ENCODE measurements at regions not wholly inside any gene's neighbourhood (a gene's known extent, or its start where the extent isn't known, plus 50 kb on each side); places are given as distances from the start of the nearest gene placed in this dataset.

GRCh38 chr2:221025398-221025797 is 546.7 kb downstream of the EPHA4 start:
- no peak for DNase-seq (ENCODE audit: low read depth in 2 of 2)

GRCh38 chr2:221034026-221034701 is 537.9 kb downstream of the EPHA4 start:
- no peak for DNase-seq (ENCODE audit: low read depth in 2 of 2)

- DNase-seq (ENCODE audit: low read depth in 2 of 2): no peak
Measured at GRCh38 chr2:221034973-221035372, 537.1 kb downstream of the EPHA4 start.

GRCh38 chr2:221042926-221043325 is 529.2 kb downstream of the EPHA4 start:
- DNase-seq (ENCODE audit: low read depth in 2 of 2): no peak

GRCh38 chr2:221044781-221045180 is 527.3 kb downstream of the EPHA4 start:
- no peak for DNase-seq (ENCODE audit: low read depth in 2 of 2)

GRCh38 chr2:221050020-221050795 is 521.9 kb downstream of the EPHA4 start:
- no peak for DNase-seq (ENCODE audit: low read depth in 2 of 2)

- no peak for DNase-seq (ENCODE audit: low read depth in 2 of 2)
Measured at GRCh38 chr2:221051162-221051561, 520.9 kb downstream of the EPHA4 start.

GRCh38 chr2:221060376-221060775 is 511.7 kb downstream of the EPHA4 start:
- no peak for DNase-seq (ENCODE audit: low read depth in 2 of 2)

- DNase-seq (ENCODE audit: low read depth in 2 of 2): no peak
Measured at GRCh38 chr2:221063568-221063967, 508.5 kb downstream of the EPHA4 start.

- no peak for DNase-seq (ENCODE audit: low read depth in 2 of 2)
Measured at GRCh38 chr2:221064058-221064854, 507.8 kb downstream of the EPHA4 start.

GRCh38 chr2:221064880-221065279 is 507.2 kb downstream of the EPHA4 start:
- DNase-seq (ENCODE audit: low read depth in 2 of 2): no peak

- no peak for DNase-seq (ENCODE audit: low read depth in 2 of 2)
Measured at GRCh38 chr2:221068123-221068522, 504.0 kb downstream of the EPHA4 start.

- DNase-seq (ENCODE audit: low read depth in 2 of 2): no peak
Measured at GRCh38 chr2:221070106-221070505, 502.0 kb downstream of the EPHA4 start.

GRCh38 chr2:221073326-221074049 is 498.6 kb downstream of the EPHA4 start:
- DNase-seq (ENCODE audit: low read depth in 2 of 2): no peak

GRCh38 chr2:221074238-221074637 is 497.9 kb downstream of the EPHA4 start:
- DNase-seq (ENCODE audit: low read depth in 2 of 2): no peak

- DNase-seq (ENCODE audit: low read depth in 2 of 2): no peak
Measured at GRCh38 chr2:221075203-221075602, 496.9 kb downstream of the EPHA4 start.

- DNase-seq (ENCODE audit: low read depth in 2 of 2): no peak
Measured at GRCh38 chr2:221077251-221077650, 494.9 kb downstream of the EPHA4 start.

- DNase-seq (ENCODE audit: low read depth in 2 of 2): no peak
Measured at GRCh38 chr2:221077799-221078198, 494.3 kb downstream of the EPHA4 start.

- DNase-seq (ENCODE audit: low read depth in 2 of 2): no peak
Measured at GRCh38 chr2:221085341-221085900, 486.7 kb downstream of the EPHA4 start.

GRCh38 chr2:221085936-221086335 is 486.2 kb downstream of the EPHA4 start:
- DNase-seq (ENCODE audit: low read depth in 2 of 2): no peak

- DNase-seq (ENCODE audit: low read depth in 2 of 2): no peak
Measured at GRCh38 chr2:221087779-221088178, 484.3 kb downstream of the EPHA4 start.

- no peak for DNase-seq (ENCODE audit: low read depth in 2 of 2)
Measured at GRCh38 chr2:221088506-221088905, 483.6 kb downstream of the EPHA4 start.
